ENCODE measurements at regions not wholly inside any gene's neighbourhood (a gene's known extent, or its start where the extent isn't known, plus 50 kb on each side); places are given as distances from the start of the nearest gene placed in this dataset.

GRCh38 chr11:71309611-71310010 is 57.2 kb upstream of the SHANK2 start:
- H3K4me3 ChIP-seq = no peak overlapping the region
- no peak for DNase-seq
- no peak overlapping the region for H3K27ac ChIP-seq
- TF ChIP-seq POLR2A (IDR thresholded peaks at IDR 0.05) (no peak), CTCF (IDR thresholded peaks at IDR 0.05 in 4 of 5, conservative IDR thresholded peaks at IDR 0.05 in 1 of 5) (no peak)
- no peaks in the 10 kb centered on the region for H3K27me3 ChIP-seq
- no peaks in the 10 kb centered on the region for H3K36me3 ChIP-seq
- intact Hi-C loops (cut with DNase I; ENCODE audit: low total_unique reads) (no loop called here), in situ Hi-C loops (cut with MboI; ENCODE audit: low sequenced_read_pairs in 4 of 4) (no loop called here)
- H3K4me1 ChIP-seq = no peaks in the 10 kb centered on the region
- no peaks in the 10 kb centered on the region for H3K9me3 ChIP-seq
- no peak for ATAC-seq

- Histone ChIP-seq H3K9me3 (no peaks in the 10 kb centered on the region), H3K27ac (no peak overlapping the region), H3K4me3 (no peak overlapping the region), H3K4me1 (no peaks in the 10 kb centered on the region), H3K36me3 (no peaks in the 10 kb centered on the region), H3K27me3 (no peaks in the 10 kb centered on the region)
- in situ Hi-C loops (cut with MboI; ENCODE audit: low sequenced_read_pairs in 4 of 4) = no loop called here
- no peak for ATAC-seq
- DNase-seq = no peak
- no peak for TF ChIP-seq CTCF (IDR thresholded peaks at IDR 0.05 in 4 of 5, conservative IDR thresholded peaks at IDR 0.05 in 1 of 5)
- TF ChIP-seq POLR2A (IDR thresholded peaks at IDR 0.05) = no peak
- intact Hi-C loops (cut with DNase I; ENCODE audit: low total_unique reads) = no loop called here
These were observed 56.8 kb upstream of the SHANK2 start for GRCh38 chr11:71309181-71309580.

DNA sequence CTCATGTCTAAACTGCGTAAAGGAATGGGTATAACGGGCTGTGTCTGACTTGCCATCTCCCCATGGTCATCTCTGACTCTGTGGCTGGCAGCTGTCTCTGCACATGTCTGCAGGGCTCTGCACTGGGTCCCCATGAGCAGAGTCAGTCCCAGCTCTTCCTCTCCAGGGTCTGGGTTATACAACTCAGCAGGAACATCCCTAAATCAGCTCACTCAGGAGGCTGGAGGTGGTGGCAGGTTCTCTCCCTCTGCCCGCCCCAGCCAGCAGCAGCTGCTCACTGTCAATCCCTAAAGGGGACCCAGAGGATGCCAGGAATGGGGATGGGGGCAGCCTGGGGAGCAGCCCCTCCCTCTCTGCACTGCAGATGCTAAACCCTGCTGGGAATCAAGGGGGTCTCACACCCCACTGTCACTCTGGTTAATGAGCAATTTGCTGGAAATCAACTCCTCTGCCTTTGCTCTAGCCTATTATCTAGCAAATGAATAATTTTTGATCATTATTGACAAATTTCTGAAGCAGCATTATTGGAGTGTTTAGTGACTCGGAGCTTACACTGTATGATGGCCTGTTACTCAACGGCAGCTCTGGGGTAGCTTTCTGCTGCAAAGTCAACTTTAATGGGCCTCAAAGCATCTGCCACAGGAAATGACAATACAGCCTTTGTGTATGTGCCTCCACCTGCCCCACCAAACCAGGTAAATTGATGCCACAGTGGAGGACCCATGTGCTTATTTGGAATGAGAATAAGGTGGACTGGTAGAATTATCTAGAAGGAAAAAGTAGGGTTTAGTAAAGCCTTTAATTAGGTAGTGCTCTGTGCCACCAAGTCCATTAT is 55.7 kb upstream of the SHANK2 start:
- no peaks in the 10 kb centered on the region for H3K9me3 ChIP-seq
- H3K4me1 ChIP-seq = no peaks in the 10 kb centered on the region
- TF ChIP-seq POLR2A (IDR thresholded peaks at IDR 0.05) (no peak), CTCF (IDR thresholded peaks at IDR 0.05 in 4 of 5, conservative IDR thresholded peaks at IDR 0.05 in 1 of 5) (no peak)
- no peak for ATAC-seq
- H3K4me3 ChIP-seq = no peak overlapping the region
- DNase-seq = no peak
- H3K27me3 ChIP-seq = peaks cover 0 to 3% (median 0%) of the 10 kb centered on the region in 3 donors
- in situ Hi-C loops (cut with MboI; ENCODE audit: low sequenced_read_pairs in 4 of 4) = no loop called here
- intact Hi-C loops (cut with DNase I; ENCODE audit: low total_unique reads) = no loop called here
- H3K27ac ChIP-seq = no peak overlapping the region
- no peaks in the 10 kb centered on the region for H3K36me3 ChIP-seq

- Histone ChIP-seq H3K27me3 (peaks cover 0 to 3% (median 0%) of the 10 kb centered on the region in 3 donors), H3K27ac (no peak overlapping the region), H3K36me3 (no peaks in the 10 kb centered on the region), H3K9me3 (no peaks in the 10 kb centered on the region), H3K4me1 (no peaks in the 10 kb centered on the region), H3K4me3 (no peak overlapping the region)
- in situ Hi-C loops (cut with MboI; ENCODE audit: low sequenced_read_pairs in 4 of 4) (no loop called here), intact Hi-C loops (cut with DNase I; ENCODE audit: low total_unique reads) (no loop called here)
- no peak for TF ChIP-seq POLR2A (IDR thresholded peaks at IDR 0.05)
- ATAC-seq (no peak), DNase-seq (no peak)
These were observed 53.2 kb upstream of the SHANK2 start for GRCh38 chr11:71305451-71306125.

DNA sequence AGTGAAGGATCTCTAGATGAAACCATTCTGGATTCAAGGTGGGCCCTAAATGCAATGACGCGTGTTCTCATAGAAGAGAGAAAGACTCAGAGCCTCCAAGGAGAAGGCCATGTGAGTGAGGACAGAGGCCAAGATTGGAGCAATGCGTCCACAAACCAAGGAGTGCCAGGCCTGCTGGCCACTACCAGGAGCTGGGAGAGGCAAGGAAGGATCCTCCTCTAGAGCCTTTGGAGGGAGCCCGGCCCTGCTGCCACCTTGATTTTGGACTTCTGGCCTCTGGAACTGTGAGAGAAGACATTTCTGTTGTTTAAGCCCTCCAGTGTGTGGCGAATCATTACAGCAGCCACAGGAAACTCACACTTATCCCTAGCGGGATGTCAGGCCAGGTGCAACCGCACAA is 52.7 kb upstream of the SHANK2 start:
- H3K9me3 ChIP-seq = no peaks in the 10 kb centered on the region
- TF ChIP-seq CTCF (IDR thresholded peaks at IDR 0.05 in 4 of 5, conservative IDR thresholded peaks at IDR 0.05 in 1 of 5) (no peak), POLR2A (IDR thresholded peaks at IDR 0.05) (no peak)
- intact Hi-C loops (cut with DNase I; ENCODE audit: low total_unique reads) (no loop called here), in situ Hi-C loops (cut with MboI; ENCODE audit: low sequenced_read_pairs in 4 of 4) (no loop called here)
- DNase-seq (no peak), ATAC-seq (no peak)
- no peak overlapping the region for H3K27ac ChIP-seq
- H3K27me3 ChIP-seq = peaks cover 0 to 3% (median 0%) of the 10 kb centered on the region in 3 donors
- H3K36me3 ChIP-seq = no peaks in the 10 kb centered on the region
- no peaks in the 10 kb centered on the region for H3K4me1 ChIP-seq
- no peak overlapping the region for H3K4me3 ChIP-seq
